H9 (cell line): ENCODE measurements at regions not wholly inside any gene's neighbourhood (a gene's known extent, or its start where the extent isn't known, plus 50 kb on each side); places are given as distances from the start of the nearest gene placed in this dataset.

ENCODE experiments used
- DNase-seq: peaks from one replicate; pipeline ENCODE4 v3.0.0-alpha.2; 2017
- H2AFZ ChIP-seq: one replicate; pipeline ENCODE4 v1.6.1; 2013; ENCODE audit warnings: mild to moderate bottlenecking, low read length, control low read depth, moderate library complexity
- H2AK5ac ChIP-seq: 2 replicates; pipeline ENCODE4 v1.6.1; 2013; ENCODE audit warnings: low read length, control low read depth, mixed read lengths; ENCODE audit not compliant: insufficient read length
- H2BK120ac ChIP-seq: one replicate; pipeline ENCODE4 v1.6.1; 2013; ENCODE audit warnings: low read depth, mild to moderate bottlenecking, low read length, control low read depth, inconsistent platforms; ENCODE audit not compliant: poor library complexity, severe bottlenecking
- H2BK12ac ChIP-seq: 2 replicates; pipeline ENCODE4 v1.6.1; 2013; ENCODE audit warnings: low read length, control low read depth, mixed read lengths, low read depth; ENCODE audit not compliant: insufficient read length
- H2BK15ac ChIP-seq: 2 replicates; pipeline ENCODE4 v1.6.1; 2013; ENCODE audit warnings: low read depth, low read length, control low read depth
- H2BK20ac ChIP-seq: one replicate; pipeline ENCODE4 v1.6.1; 2013; ENCODE audit warnings: low read depth, mild to moderate bottlenecking, low read length, control low read depth, inconsistent platforms; ENCODE audit not compliant: poor library complexity, severe bottlenecking
- H2BK5ac ChIP-seq: 2 replicates; pipeline ENCODE4 v1.6.1; 2013; ENCODE audit warnings: low read length, control low read depth, mixed read lengths; ENCODE audit not compliant: insufficient read length
- H3K14ac ChIP-seq: 2 replicates; pipeline ENCODE4 v1.6.1; 2013; ENCODE audit warnings: low read length, control low read depth; ENCODE audit not compliant: insufficient read depth
- H3K18ac ChIP-seq: 2 replicates; pipeline ENCODE4 v1.6.1; 2013; ENCODE audit warnings: low read depth, mild to moderate bottlenecking, mixed read lengths, low read length, control low read depth; ENCODE audit not compliant: insufficient read length
- H3K23ac ChIP-seq: 2 replicates; pipeline ENCODE4 v1.6.1; 2013; ENCODE audit warnings: low read length, control low read depth, mixed read lengths, low read depth; ENCODE audit not compliant: insufficient read length
- H3K23me2 ChIP-seq: 2 replicates; pipeline ENCODE4 v1.6.1; 2013; ENCODE audit warnings: low read depth, mild to moderate bottlenecking, mixed read lengths, low read length, control low read depth; ENCODE audit not compliant: insufficient read length, poor library complexity, severe bottlenecking
- H3K27ac ChIP-seq: 2 replicates; pipeline ENCODE4 v1.5.1; 2013; ENCODE audit warnings: low read length, control low read depth, mixed read lengths, low read depth; ENCODE audit not compliant: insufficient read length
- H3K27me3 ChIP-seq: 2 replicates; pipeline ENCODE4 v1.6.1; 2013; ENCODE audit warnings: low read length, control low read depth, inconsistent platforms; ENCODE audit not compliant: insufficient read depth
- H3K4ac ChIP-seq: 2 replicates; pipeline ENCODE4 v1.6.1; 2013; ENCODE audit warnings: low read depth, mild to moderate bottlenecking, control low read depth, inconsistent platforms, low read length, moderate library complexity
- H3K4me1 ChIP-seq: 2 replicates; pipeline ENCODE4 v1.6.1; 2013; ENCODE audit warnings: low read length, control low read depth, inconsistent platforms; ENCODE audit not compliant: insufficient read depth
- H3K4me2 ChIP-seq: 2 replicates; pipeline ENCODE4 v1.6.1; 2013; ENCODE audit warnings: low read length, control low read depth, mixed read lengths; ENCODE audit not compliant: insufficient read length, insufficient read depth
- H3K56ac ChIP-seq: 2 replicates; pipeline ENCODE4 v1.6.1; 2013; ENCODE audit warnings: low read depth, mild to moderate bottlenecking, mixed read lengths, low read length, control low read depth; ENCODE audit not compliant: insufficient read length
- H3K79me1 ChIP-seq: 2 replicates; pipeline ENCODE4 v1.6.1; 2013; ENCODE audit warnings: low read depth, mild to moderate bottlenecking, moderate library complexity, low read length, control low read depth, inconsistent platforms; ENCODE audit not compliant: insufficient read depth, poor library complexity, severe bottlenecking
- H3K79me2 ChIP-seq: 2 replicates; pipeline ENCODE4 v1.6.1; 2013; ENCODE audit warnings: low read length, control low read depth, inconsistent platforms; ENCODE audit not compliant: insufficient read depth
- H3K9ac ChIP-seq: 2 replicates; pipeline ENCODE4 v1.6.1; 2013; ENCODE audit warnings: low read length, control low read depth, mixed read lengths; ENCODE audit not compliant: insufficient read length; ENCODE audit errors: extremely low read depth
- H3K9me3 ChIP-seq: one replicate; pipeline ENCODE4 v1.6.1; 2013; ENCODE audit warnings: low read depth, low read length, inconsistent platforms; ENCODE audit not compliant: control insufficient read depth
- H3T11ph ChIP-seq: one replicate; pipeline ENCODE4 v1.6.1; 2013; ENCODE audit warnings: mild to moderate bottlenecking, low read length, control low read depth, inconsistent platforms
- H4K20me1 ChIP-seq: one replicate; pipeline ENCODE4 v1.6.1; 2013; ENCODE audit not compliant: control insufficient read depth, insufficient read length, insufficient read depth
- H4K5ac ChIP-seq: 2 replicates; pipeline ENCODE4 v1.6.1; 2013; ENCODE audit warnings: low read depth, mild to moderate bottlenecking, mixed read lengths, low read length, control low read depth; ENCODE audit not compliant: insufficient read length
- H4K8ac ChIP-seq: replicated peaks from 2 replicates; pipeline ENCODE4 v1.6.1; 2013; ENCODE audit warnings: low read length, control low read depth, mixed read lengths, low read depth; ENCODE audit not compliant: insufficient read length
- H4K91ac ChIP-seq: 2 replicates; pipeline ENCODE4 v1.6.1; 2013; ENCODE audit warnings: low read depth, mild to moderate bottlenecking, moderate library complexity, mixed read lengths, low read length, control low read depth; ENCODE audit not compliant: insufficient read length
- H3K27ac Mint-ChIP-seq, 3 experiments: 2 replicates in 2 of 3; 3 replicates in 1 of 3; pipeline ENCODE4 v1.8.0; 2020 to 2021; ENCODE audit warnings: mixed read lengths in 3 of 3, mild to moderate bottlenecking in 1 of 3, moderate library complexity in 1 of 3
- H3K27me3 Mint-ChIP-seq: 2 replicates; pipeline ENCODE4 v1.8.0; 2021; ENCODE audit warnings: low read depth, mild to moderate bottlenecking, moderate library complexity, mixed read lengths
- H3K36me3 Mint-ChIP-seq, 3 experiments: 2 replicates in 2 of 3; 3 replicates in 1 of 3; pipeline ENCODE4 v1.8.0; 2020 to 2021; ENCODE audit warnings: low read depth in 3 of 3, mixed read lengths in 3 of 3; ENCODE audit not compliant: insufficient read depth in 1 of 3
- H3K4me1 Mint-ChIP-seq, 2 experiments: 2 replicates each; pipeline ENCODE4 v1.8.0; 2020; ENCODE audit warnings: mixed read lengths in 2 of 2
- H3K4me3 Mint-ChIP-seq, 2 experiments: 2 replicates in 1 of 2; 3 replicates in 1 of 2; pipeline ENCODE4 v1.8.0; 2020 to 2021; ENCODE audit warnings: mild to moderate bottlenecking in 2 of 2, mixed read lengths in 2 of 2, moderate library complexity in 1 of 2
- H3K9me3 Mint-ChIP-seq, 2 experiments: 2 replicates in 1 of 2; 3 replicates in 1 of 2; pipeline ENCODE4 v1.8.0; 2020; ENCODE audit warnings: mild to moderate bottlenecking in 2 of 2, mixed read lengths in 2 of 2, moderate library complexity in 1 of 2
- WGBS: extraction: QIAGEN DNeasy Blood & Tissue Kit; methylation state at CpG from one replicate; pipeline ENCODE4 v1.1.7; 2013; ENCODE audit warnings: missing lambda C conversion rate, low lambda C conversion rate, mixed read lengths; ENCODE audit not compliant: insufficient read length; ENCODE audit errors: extremely low coverage; 5-methylcytosine and 5-hydroxymethylcytosine counted together
- TF ChIP-seq, protein P1 (sequence below): fragments of 200-600 bp; sonication (generic); conservative IDR thresholded peaks from 3 replicates; pipeline ENCODE4 v1.8.0; 2021; ENCODE audit warnings: antibody characterized with exemption, mild to moderate bottlenecking

DNA sequence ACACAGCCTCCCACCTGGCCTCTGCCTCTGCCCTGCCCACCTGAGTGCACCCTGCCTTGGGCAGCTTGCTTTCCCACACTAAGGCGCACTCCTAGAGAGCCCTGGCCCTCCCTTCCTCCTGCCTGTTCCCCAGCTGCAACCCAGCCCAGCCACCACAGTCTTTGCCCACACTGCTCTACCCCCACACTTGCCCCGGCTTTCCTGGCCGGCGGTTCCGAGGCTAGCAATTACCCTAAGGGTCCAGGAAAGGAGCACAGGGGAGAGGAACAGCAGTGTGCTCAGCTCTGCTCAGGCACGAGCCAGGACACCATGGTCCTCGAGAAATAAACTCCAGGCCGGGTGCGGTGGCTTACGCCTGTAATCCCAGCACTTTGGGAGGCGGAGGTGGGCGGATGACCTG is 237.8 kb upstream of the RAB6C start:
- peaks cover 0 to 3% of the 10 kb centered on the region in 2 experiments; a peak in 1 of 5 replicates for H3K9me3 Mint-ChIP-seq
- no peak overlapping the region for H3K9ac ChIP-seq
- H2BK5ac ChIP-seq = no peak overlapping the region
- H3K79me2 ChIP-seq = no peaks in the 10 kb centered on the region
- no peaks in the 10 kb centered on the region for H4K20me1 ChIP-seq
- no peaks in the 10 kb centered on the region for H3K36me3 Mint-ChIP-seq
- no peak overlapping the region for H2BK120ac ChIP-seq
- H3T11ph ChIP-seq = no peak overlapping the region
- H3K27me3 ChIP-seq = no peaks in the 10 kb centered on the region
- H3K79me1 ChIP-seq = no peaks in the 10 kb centered on the region
- no peaks in the 10 kb centered on the region for H3K23me2 ChIP-seq
- H3K56ac ChIP-seq = no peak overlapping the region
- H4K8ac ChIP-seq = no peak overlapping the region
- H3K9me3 ChIP-seq = no peaks in the 10 kb centered on the region
- H4K91ac ChIP-seq = no peak overlapping the region
- H3K14ac ChIP-seq = no peak overlapping the region
- no peak overlapping the region for H3K23ac ChIP-seq
- no peak overlapping the region for H3K4ac ChIP-seq
- H2AFZ ChIP-seq = no peak overlapping the region
- H2BK12ac ChIP-seq = no peak overlapping the region
- H2AK5ac ChIP-seq = no peak overlapping the region
- H3K4me1 Mint-ChIP-seq = peaks cover 18 to 20% of the 10 kb centered on the region in 2 experiments
- no peak overlapping the region for H2BK15ac ChIP-seq
- H3K4me3 Mint-ChIP-seq = no peak overlapping the region
- H2BK20ac ChIP-seq = no peak overlapping the region
- no peak overlapping the region for H3K27ac ChIP-seq
- H3K4me2 ChIP-seq = no peak overlapping the region
- no peak overlapping the region for H4K5ac ChIP-seq
- H3K4me1 ChIP-seq = no peaks in the 10 kb centered on the region
- peak overlapping the region in 1 of 3 experiments; percentile 59; a peak in 2 of 7 replicates for H3K27ac Mint-ChIP-seq
- DNase-seq = no peak
- TF ChIP-seq, protein P1, sequence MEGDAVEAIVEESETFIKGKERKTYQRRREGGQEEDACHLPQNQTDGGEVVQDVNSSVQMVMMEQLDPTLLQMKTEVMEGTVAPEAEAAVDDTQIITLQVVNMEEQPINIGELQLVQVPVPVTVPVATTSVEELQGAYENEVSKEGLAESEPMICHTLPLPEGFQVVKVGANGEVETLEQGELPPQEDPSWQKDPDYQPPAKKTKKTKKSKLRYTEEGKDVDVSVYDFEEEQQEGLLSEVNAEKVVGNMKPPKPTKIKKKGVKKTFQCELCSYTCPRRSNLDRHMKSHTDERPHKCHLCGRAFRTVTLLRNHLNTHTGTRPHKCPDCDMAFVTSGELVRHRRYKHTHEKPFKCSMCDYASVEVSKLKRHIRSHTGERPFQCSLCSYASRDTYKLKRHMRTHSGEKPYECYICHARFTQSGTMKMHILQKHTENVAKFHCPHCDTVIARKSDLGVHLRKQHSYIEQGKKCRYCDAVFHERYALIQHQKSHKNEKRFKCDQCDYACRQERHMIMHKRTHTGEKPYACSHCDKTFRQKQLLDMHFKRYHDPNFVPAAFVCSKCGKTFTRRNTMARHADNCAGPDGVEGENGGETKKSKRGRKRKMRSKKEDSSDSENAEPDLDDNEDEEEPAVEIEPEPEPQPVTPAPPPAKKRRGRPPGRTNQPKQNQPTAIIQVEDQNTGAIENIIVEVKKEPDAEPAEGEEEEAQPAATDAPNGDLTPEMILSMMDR = no peak
- WGBS = no CpG with 5 or more reads among the region's 12 CpGs
- peaks cover 3% of the 10 kb centered on the region; the same call in 1 of the 2 replicates for H3K27me3 Mint-ChIP-seq
- H3K18ac ChIP-seq = no peak overlapping the region
